Gastrocnemius medialis (tissue), 4 donors: ENCODE measurements at regions not wholly inside any gene's neighbourhood (a gene's known extent, or its start where the extent isn't known, plus 50 kb on each side); places are given as distances from the start of the nearest gene placed in this dataset.

Experiments used
- ATAC-seq, 2 donors: fragments of 150-250 bp; one replicate each; pipeline ENCODE4 v1.9.1; 2016
- DNase-seq, 2 donors: peaks; one replicate each; pipeline ENCODE4 v3.0.0-alpha.2; 2019
- H3K27ac ChIP-seq, 4 donors: fragments of 200-600 bp; sonication (generic); 1 replicate in 1 of 4; 2 replicates in 3 of 4; pipeline ENCODE4 v1.5.1; 2016 to 2018; ENCODE audit warnings: mild to moderate bottlenecking in 2 of 4, moderate library complexity in 1 of 4
- H3K27me3 ChIP-seq, 3 donors: fragments of 200-600 bp; sonication (generic) in 2 of 3; 1 replicate in 1 of 3; 2 replicates in 2 of 3; pipeline versions ENCODE4 v1.5.1 to v1.6.0; 2016 to 2019; ENCODE audit warnings: mild to moderate bottlenecking in 1 of 3, moderate library complexity in 1 of 3
- H3K36me3 ChIP-seq, 2 donors: fragments of 200-600 bp; sonication (generic) in 1 of 2; one replicate each; pipeline ENCODE4 v1.5.1; 2017 to 2018
- H3K4me1 ChIP-seq, 2 donors: fragments of 200-600 bp; sonication (generic) in 1 of 2; one replicate each; pipeline ENCODE4 v1.5.1; 2016 to 2017; ENCODE audit warnings: mild to moderate bottlenecking in 2 of 2
- H3K4me3 ChIP-seq, 4 donors: fragments of 200-600 bp; sonication (generic) in 3 of 4; 1 replicate in 1 of 4; 2 replicates in 3 of 4; pipeline ENCODE4 v1.5.1; 2016 to 2019; ENCODE audit warnings: mild to moderate bottlenecking in 2 of 4
- H3K9me3 ChIP-seq, 3 donors: fragments of 200-600 bp; sonication (generic) in 2 of 3; 1 replicate in 1 of 3; 2 replicates in 2 of 3; pipeline ENCODE4 v1.5.1; 2016 to 2019
- POLR2A ChIP-seq, 2 donors: fragments of 450-650 bp; IDR thresholded peaks; one replicate each; pipeline ENCODE4 v1.6.1; 2017; ENCODE audit warnings: antibody characterized with exemption in 2 of 2, mild to moderate bottlenecking in 2 of 2, moderate library complexity in 2 of 2
- in situ Hi-C, 4 donors: fragments of 200-750 bp; cut with MboI; loops; one replicate each; pipeline versions ENCODE4 v1.15.0 to v1.8.0; 2017; ENCODE audit warnings: low sequenced_read_pairs in 4 of 4
- intact Hi-C: fragments of 100-400 bp; cut with DNase I; formaldehyde crosslinking; loops from one replicate; pipeline ENCODE4 v1.15.1; 2023; ENCODE audit warnings: low total_unique reads
- TF ChIP-seq, protein P1 (sequence below), 5 experiments: fragments of 450-650 bp in 3 of 5; fragments of 200-600 bp in 2 of 5; sonication (generic) in 2 of 5; IDR thresholded peaks in 4 of 5; conservative IDR thresholded peaks in 1 of 5; 1 replicate in 4 of 5; 2 replicates in 1 of 5; pipeline ENCODE4 v1.5.1; 2016 to 2019; ENCODE audit warnings: antibody characterized with exemption in 5 of 5, mild to moderate bottlenecking in 3 of 5, moderate library complexity in 3 of 5

DNA sequence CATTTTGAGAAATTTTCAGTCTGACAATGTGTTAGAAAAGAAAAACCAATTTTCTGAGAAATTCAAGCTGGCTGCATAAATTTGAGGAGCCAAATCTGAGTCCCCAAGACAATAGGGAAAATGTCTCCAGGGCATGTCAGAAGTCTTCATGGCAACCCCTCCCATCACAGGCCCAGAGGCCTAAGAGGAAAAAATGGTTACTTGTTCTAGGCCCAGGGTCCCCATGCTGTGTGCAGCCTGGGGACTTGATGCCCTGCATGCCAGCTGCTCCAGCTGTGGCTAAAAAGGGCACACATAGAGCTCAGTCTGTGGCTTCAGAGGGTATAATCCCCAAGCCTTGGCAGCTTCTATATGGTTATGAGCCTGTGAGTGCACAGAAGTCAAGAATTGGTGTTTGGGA is 464.6 kb downstream of the CCER1 start:
- DNase-seq = no peak
- no peaks in the 10 kb centered on the region for H3K27me3 ChIP-seq
- no peaks in the 10 kb centered on the region for H3K36me3 ChIP-seq
- ATAC-seq = no peak
- intact Hi-C loops = no loop called here
- TF ChIP-seq, protein P1, sequence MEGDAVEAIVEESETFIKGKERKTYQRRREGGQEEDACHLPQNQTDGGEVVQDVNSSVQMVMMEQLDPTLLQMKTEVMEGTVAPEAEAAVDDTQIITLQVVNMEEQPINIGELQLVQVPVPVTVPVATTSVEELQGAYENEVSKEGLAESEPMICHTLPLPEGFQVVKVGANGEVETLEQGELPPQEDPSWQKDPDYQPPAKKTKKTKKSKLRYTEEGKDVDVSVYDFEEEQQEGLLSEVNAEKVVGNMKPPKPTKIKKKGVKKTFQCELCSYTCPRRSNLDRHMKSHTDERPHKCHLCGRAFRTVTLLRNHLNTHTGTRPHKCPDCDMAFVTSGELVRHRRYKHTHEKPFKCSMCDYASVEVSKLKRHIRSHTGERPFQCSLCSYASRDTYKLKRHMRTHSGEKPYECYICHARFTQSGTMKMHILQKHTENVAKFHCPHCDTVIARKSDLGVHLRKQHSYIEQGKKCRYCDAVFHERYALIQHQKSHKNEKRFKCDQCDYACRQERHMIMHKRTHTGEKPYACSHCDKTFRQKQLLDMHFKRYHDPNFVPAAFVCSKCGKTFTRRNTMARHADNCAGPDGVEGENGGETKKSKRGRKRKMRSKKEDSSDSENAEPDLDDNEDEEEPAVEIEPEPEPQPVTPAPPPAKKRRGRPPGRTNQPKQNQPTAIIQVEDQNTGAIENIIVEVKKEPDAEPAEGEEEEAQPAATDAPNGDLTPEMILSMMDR (IDR thresholded peaks at IDR 0.05 in 4 of 5, conservative IDR thresholded peaks at IDR 0.05 in 1 of 5) = no peak
- TF ChIP-seq POLR2A (IDR thresholded peaks at IDR 0.05) = no peak
- no peaks in the 10 kb centered on the region for H3K4me1 ChIP-seq
- no peaks in the 10 kb centered on the region for H3K9me3 ChIP-seq
- H3K27ac ChIP-seq = no peak overlapping the region
- H3K4me3 ChIP-seq = no peak overlapping the region
- in situ Hi-C loops = no loop called here

DNA sequence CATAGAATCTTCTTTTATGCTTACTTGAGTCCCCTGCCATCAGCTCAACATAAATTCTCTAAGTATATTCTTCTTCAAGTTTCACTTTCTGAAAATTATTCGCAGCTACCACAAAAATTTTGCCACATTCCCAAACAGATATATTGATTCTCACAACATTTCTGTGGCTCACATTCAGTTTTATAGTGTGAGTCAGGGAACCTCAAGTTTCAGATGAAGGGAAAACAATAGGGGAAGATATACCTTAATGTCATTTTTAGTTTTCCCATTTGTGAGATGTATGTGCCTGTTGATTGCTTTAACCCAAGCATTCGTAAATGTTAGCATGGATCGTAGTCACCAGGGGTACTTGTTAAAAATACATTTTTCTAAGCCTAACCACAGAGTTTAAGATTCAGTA is 465.8 kb downstream of the CCER1 start:
- in situ Hi-C loops (no loop called here), intact Hi-C loops (no loop called here)
- no peak overlapping the region for H3K4me3 ChIP-seq
- TF ChIP-seq, protein P1 (IDR thresholded peaks at IDR 0.05 in 4 of 5, conservative IDR thresholded peaks at IDR 0.05 in 1 of 5) = no peak
- no peak for TF ChIP-seq POLR2A (IDR thresholded peaks at IDR 0.05)
- DNase-seq = no peak
- H3K27ac ChIP-seq = no peak overlapping the region
- ATAC-seq = no peak
- no peaks in the 10 kb centered on the region for H3K27me3 ChIP-seq
- H3K36me3 ChIP-seq = no peaks in the 10 kb centered on the region
- no peaks in the 10 kb centered on the region for H3K9me3 ChIP-seq
- H3K4me1 ChIP-seq = no peaks in the 10 kb centered on the region

DNA sequence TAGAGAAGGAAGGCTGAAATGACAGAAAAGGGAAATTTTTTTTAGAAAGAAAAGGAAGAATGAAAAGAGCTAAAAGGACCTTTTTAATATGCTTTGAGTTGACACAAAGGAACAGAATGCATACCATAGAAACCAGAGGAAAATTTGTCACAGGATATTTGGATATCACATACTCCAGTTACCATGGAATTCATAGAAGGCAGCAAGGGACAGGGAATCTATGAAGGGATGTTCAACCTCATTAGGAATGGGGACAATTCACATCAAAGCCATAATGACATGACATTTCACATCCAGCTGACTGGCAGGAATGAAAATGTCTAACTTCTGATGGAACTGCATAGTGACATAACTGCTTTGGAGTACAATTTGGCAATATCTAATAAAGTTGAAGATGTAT is 469.4 kb downstream of the CCER1 start:
- TF ChIP-seq, protein P1 (IDR thresholded peaks at IDR 0.05 in 4 of 5, conservative IDR thresholded peaks at IDR 0.05 in 1 of 5) = no peak
- no peak for TF ChIP-seq POLR2A (IDR thresholded peaks at IDR 0.05)
- Histone ChIP-seq H3K4me3 (no peak overlapping the region), H3K27me3 (no peaks in the 10 kb centered on the region), H3K4me1 (no peaks in the 10 kb centered on the region), H3K36me3 (no peaks in the 10 kb centered on the region), H3K9me3 (no peaks in the 10 kb centered on the region), H3K27ac (no peak overlapping the region)
- ATAC-seq (no peak), DNase-seq (no peak)
- intact Hi-C loops = no loop called here
- in situ Hi-C loops = no loop called here

DNA sequence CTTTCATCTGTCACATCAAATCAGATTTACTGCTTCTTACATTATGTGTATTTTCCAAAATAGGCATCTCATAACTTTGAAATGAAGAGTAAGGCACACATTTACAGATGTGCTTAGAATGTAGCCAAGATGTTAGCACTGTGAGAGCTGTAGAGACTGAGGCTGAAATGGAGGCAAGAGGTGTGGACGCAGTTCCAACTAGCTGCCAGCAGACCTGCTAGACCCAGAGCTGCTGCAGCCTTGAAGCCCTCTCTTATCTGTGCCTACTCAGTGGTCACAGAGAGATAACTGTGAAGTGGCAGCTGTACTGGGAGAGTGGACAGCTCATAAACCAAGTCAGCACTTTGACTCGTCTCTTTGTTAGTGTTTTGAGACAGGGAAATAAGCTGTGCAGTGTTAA is 470.9 kb downstream of the CCER1 start:
- Histone ChIP-seq H3K4me1 (no peaks in the 10 kb centered on the region), H3K27me3 (no peaks in the 10 kb centered on the region), H3K4me3 (no peak overlapping the region), H3K9me3 (no peaks in the 10 kb centered on the region), H3K27ac (no peak overlapping the region), H3K36me3 (no peaks in the 10 kb centered on the region)
- intact Hi-C loops = no loop called here
- no peak for DNase-seq
- ATAC-seq = no peak
- in situ Hi-C loops = no loop called here
- TF ChIP-seq POLR2A (IDR thresholded peaks at IDR 0.05) = no peak
- TF ChIP-seq, protein P1 (IDR thresholded peaks at IDR 0.05 in 4 of 5, conservative IDR thresholded peaks at IDR 0.05 in 1 of 5) = no peak

DNA sequence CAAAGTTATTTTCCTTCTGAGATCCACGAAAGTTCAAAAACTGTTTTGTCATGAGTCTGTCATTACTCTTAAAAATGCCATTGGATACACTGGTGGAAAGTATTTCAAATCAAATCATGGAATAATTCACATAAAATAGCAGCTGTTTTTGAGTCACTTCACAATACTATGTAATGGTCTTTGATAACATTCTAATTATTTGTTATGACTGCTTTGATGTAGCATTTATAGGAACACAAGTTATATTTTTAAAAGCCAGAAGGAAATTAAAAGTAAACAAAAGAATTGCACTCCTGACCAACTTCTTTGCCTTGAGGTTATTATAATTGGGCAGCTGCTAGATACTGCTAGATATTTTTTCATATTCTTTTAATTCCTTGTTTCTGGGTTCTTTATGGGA is 473.2 kb downstream of the CCER1 start:
- TF ChIP-seq POLR2A (IDR thresholded peaks at IDR 0.05) = no peak
- TF ChIP-seq, protein P1 (IDR thresholded peaks at IDR 0.05 in 4 of 5, conservative IDR thresholded peaks at IDR 0.05 in 1 of 5) = no peak
- Histone ChIP-seq H3K36me3 (no peaks in the 10 kb centered on the region), H3K4me1 (no peaks in the 10 kb centered on the region), H3K27me3 (no peaks in the 10 kb centered on the region), H3K9me3 (no peaks in the 10 kb centered on the region), H3K4me3 (no peak overlapping the region), H3K27ac (no peak overlapping the region)
- ATAC-seq (no peak), DNase-seq (no peak)
- intact Hi-C loops = no loop called here
- in situ Hi-C loops = no loop called here
